SK-N-SH treated with all-trans-retinoic acid at 6 μM for 48 hours (cell line): ENCODE measurements at regions not wholly inside any gene's neighbourhood (a gene's known extent, or its start where the extent isn't known, plus 50 kb on each side); places are given as distances from the start of the nearest gene placed in this dataset.

Experiments used
- BACH2 ChIP-seq: fragments of 250-450 bp; sonication (Bioruptor Pico); IDR thresholded peaks from 2 replicates; pipeline ENCODE4 v1.9.0; 2021; ENCODE audit warnings: mild to moderate bottlenecking, borderline replicate concordance
- RARB ChIP-seq: fragments of 250-450 bp; sonication (Bioruptor Pico); IDR thresholded peaks from 2 replicates; pipeline ENCODE4 v1.8.0; 2021; ENCODE audit warnings: mild to moderate bottlenecking, moderate library complexity
- ZFP3 ChIP-seq: fragments of 250-450 bp; sonication (Bioruptor Pico); IDR thresholded peaks from 2 replicates; pipeline ENCODE4 v1.5.0; 2020; ENCODE audit warnings: mild to moderate bottlenecking, moderate library complexity
- TF ChIP-seq, protein P1 (sequence below): fragments of 250-450 bp; sonication (Bioruptor Pico); IDR thresholded peaks from 2 replicates; pipeline ENCODE4 v1.5.1; 2020; ENCODE audit warnings: low read depth, mild to moderate bottlenecking, moderate library complexity
- TF ChIP-seq, protein P2 (sequence below): fragments of 250-450 bp; sonication (Bioruptor Pico); IDR thresholded peaks from 2 replicates; pipeline ENCODE4 v1.5.0; 2020; ENCODE audit warnings: mild to moderate bottlenecking, moderate library complexity

- TF ChIP-seq RARB (CRISPR knock-in tag) (no peak), ZFP3 (CRISPR knock-in tag) (no peak), BACH2 (CRISPR knock-in tag) (no peak)
- TF ChIP-seq, protein P1, sequence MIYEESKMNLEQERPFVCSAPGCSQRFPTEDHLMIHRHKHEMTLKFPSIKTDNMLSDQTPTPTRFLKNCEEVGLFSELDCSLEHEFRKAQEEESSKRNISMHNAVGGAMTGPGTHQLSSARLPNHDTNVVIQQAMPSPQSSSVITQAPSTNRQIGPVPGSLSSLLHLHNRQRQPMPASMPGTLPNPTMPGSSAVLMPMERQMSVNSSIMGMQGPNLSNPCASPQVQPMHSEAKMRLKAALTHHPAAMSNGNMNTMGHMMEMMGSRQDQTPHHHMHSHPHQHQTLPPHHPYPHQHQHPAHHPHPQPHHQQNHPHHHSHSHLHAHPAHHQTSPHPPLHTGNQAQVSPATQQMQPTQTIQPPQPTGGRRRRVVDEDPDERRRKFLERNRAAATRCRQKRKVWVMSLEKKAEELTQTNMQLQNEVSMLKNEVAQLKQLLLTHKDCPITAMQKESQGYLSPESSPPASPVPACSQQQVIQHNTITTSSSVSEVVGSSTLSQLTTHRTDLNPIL (CRISPR knock-in tag) = no peak
- TF ChIP-seq, protein P2, sequence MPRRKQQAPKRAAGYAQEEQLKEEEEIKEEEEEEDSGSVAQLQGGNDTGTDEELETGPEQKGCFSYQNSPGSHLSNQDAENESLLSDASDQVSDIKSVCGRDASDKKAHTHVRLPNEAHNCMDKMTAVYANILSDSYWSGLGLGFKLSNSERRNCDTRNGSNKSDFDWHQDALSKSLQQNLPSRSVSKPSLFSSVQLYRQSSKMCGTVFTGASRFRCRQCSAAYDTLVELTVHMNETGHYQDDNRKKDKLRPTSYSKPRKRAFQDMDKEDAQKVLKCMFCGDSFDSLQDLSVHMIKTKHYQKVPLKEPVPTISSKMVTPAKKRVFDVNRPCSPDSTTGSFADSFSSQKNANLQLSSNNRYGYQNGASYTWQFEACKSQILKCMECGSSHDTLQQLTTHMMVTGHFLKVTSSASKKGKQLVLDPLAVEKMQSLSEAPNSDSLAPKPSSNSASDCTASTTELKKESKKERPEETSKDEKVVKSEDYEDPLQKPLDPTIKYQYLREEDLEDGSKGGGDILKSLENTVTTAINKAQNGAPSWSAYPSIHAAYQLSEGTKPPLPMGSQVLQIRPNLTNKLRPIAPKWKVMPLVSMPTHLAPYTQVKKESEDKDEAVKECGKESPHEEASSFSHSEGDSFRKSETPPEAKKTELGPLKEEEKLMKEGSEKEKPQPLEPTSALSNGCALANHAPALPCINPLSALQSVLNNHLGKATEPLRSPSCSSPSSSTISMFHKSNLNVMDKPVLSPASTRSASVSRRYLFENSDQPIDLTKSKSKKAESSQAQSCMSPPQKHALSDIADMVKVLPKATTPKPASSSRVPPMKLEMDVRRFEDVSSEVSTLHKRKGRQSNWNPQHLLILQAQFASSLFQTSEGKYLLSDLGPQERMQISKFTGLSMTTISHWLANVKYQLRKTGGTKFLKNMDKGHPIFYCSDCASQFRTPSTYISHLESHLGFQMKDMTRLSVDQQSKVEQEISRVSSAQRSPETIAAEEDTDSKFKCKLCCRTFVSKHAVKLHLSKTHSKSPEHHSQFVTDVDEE (CRISPR knock-in tag) = no peak
Measured at GRCh38 chr21:22019766-22020165, 1021.6 kb downstream of the NCAM2 start.
